ENCODE measurements at regions not wholly inside any gene's neighbourhood (a gene's known extent, or its start where the extent isn't known, plus 50 kb on each side); places are given as distances from the start of the nearest gene placed in this dataset.

DNA sequence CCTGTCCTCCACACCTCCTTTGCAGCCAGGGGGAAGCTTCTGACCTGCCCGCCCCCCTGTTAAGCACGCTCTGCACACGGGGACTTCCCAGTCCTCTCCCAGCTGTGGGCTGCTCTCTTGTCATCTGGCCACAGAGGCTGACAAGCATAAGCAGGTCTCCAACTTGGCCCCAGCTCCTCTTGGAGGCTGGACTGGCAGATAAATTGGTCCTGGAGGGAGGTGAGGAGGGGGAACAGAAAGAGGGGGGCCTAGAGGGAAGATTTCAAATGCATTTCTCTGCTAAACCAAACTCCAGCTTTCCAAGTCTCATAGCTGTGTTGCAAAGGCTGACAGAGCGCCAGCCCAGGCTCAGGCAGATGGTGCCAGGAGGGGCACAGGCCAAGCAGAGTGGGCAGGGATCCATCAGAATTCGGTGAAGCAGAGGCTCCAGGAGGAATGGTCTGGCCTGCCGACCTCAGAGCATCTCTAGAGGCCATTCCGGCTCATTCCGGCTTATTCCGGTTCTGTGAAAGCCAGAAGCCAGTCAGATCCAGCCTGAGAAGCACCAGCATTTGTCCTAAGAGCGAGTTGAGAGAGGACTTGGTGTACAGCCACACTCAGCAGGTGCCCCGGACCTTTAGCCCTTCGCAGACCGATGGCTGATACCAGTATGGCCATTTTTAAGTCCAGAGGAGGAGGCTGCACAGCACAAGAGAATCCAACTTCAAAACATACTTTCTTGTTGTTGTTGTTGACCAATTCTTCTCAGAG lies 508.9 kb upstream of the MYT1L start (continued):
- TF ChIP-seq, protein P1, sequence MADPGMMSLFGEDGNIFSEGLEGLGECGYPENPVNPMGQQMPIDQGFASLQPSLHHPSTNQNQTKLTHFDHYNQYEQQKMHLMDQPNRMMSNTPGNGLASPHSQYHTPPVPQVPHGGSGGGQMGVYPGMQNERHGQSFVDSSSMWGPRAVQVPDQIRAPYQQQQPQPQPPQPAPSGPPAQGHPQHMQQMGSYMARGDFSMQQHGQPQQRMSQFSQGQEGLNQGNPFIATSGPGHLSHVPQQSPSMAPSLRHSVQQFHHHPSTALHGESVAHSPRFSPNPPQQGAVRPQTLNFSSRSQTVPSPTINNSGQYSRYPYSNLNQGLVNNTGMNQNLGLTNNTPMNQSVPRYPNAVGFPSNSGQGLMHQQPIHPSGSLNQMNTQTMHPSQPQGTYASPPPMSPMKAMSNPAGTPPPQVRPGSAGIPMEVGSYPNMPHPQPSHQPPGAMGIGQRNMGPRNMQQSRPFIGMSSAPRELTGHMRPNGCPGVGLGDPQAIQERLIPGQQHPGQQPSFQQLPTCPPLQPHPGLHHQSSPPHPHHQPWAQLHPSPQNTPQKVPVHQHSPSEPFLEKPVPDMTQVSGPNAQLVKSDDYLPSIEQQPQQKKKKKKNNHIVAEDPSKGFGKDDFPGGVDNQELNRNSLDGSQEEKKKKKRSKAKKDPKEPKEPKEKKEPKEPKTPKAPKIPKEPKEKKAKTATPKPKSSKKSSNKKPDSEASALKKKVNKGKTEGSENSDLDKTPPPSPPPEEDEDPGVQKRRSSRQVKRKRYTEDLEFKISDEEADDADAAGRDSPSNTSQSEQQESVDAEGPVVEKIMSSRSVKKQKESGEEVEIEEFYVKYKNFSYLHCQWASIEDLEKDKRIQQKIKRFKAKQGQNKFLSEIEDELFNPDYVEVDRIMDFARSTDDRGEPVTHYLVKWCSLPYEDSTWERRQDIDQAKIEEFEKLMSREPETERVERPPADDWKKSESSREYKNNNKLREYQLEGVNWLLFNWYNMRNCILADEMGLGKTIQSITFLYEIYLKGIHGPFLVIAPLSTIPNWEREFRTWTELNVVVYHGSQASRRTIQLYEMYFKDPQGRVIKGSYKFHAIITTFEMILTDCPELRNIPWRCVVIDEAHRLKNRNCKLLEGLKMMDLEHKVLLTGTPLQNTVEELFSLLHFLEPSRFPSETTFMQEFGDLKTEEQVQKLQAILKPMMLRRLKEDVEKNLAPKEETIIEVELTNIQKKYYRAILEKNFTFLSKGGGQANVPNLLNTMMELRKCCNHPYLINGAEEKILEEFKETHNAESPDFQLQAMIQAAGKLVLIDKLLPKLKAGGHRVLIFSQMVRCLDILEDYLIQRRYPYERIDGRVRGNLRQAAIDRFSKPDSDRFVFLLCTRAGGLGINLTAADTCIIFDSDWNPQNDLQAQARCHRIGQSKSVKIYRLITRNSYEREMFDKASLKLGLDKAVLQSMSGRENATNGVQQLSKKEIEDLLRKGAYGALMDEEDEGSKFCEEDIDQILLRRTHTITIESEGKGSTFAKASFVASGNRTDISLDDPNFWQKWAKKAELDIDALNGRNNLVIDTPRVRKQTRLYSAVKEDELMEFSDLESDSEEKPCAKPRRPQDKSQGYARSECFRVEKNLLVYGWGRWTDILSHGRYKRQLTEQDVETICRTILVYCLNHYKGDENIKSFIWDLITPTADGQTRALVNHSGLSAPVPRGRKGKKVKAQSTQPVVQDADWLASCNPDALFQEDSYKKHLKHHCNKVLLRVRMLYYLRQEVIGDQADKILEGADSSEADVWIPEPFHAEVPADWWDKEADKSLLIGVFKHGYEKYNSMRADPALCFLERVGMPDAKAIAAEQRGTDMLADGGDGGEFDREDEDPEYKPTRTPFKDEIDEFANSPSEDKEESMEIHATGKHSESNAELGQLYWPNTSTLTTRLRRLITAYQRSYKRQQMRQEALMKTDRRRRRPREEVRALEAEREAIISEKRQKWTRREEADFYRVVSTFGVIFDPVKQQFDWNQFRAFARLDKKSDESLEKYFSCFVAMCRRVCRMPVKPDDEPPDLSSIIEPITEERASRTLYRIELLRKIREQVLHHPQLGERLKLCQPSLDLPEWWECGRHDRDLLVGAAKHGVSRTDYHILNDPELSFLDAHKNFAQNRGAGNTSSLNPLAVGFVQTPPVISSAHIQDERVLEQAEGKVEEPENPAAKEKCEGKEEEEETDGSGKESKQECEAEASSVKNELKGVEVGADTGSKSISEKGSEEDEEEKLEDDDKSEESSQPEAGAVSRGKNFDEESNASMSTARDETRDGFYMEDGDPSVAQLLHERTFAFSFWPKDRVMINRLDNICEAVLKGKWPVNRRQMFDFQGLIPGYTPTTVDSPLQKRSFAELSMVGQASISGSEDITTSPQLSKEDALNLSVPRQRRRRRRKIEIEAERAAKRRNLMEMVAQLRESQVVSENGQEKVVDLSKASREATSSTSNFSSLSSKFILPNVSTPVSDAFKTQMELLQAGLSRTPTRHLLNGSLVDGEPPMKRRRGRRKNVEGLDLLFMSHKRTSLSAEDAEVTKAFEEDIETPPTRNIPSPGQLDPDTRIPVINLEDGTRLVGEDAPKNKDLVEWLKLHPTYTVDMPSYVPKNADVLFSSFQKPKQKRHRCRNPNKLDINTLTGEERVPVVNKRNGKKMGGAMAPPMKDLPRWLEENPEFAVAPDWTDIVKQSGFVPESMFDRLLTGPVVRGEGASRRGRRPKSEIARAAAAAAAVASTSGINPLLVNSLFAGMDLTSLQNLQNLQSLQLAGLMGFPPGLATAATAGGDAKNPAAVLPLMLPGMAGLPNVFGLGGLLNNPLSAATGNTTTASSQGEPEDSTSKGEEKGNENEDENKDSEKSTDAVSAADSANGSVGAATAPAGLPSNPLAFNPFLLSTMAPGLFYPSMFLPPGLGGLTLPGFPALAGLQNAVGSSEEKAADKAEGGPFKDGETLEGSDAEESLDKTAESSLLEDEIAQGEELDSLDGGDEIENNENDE (IDR thresholded peaks at IDR 0.05; ENCODE audit: insufficient replicate concordance, low read length) = no peak

All from H1 (cell line).